Esophagus squamous epithelium (tissue), 4 donors: ENCODE measurements at regions not wholly inside any gene's neighbourhood (a gene's known extent, or its start where the extent isn't known, plus 50 kb on each side); places are given as distances from the start of the nearest gene placed in this dataset.

Source experiments
- CTCF ChIP-seq, 6 experiments: fragments of 450-650 bp in 4 of 6; fragments of 200-600 bp in 2 of 6; sonication (generic) in 2 of 6; IDR thresholded peaks; one replicate each; pipeline ENCODE4 v1.5.1; 2016 to 2019; ENCODE audit warnings: antibody characterized with exemption in 6 of 6, mild to moderate bottlenecking in 4 of 6, moderate library complexity in 4 of 6
- POLR2A ChIP-seq, 4 donors: fragments of 450-650 bp; IDR thresholded peaks; one replicate each; pipeline ENCODE4 v1.6.1; 2017; ENCODE audit warnings: antibody characterized with exemption in 4 of 4, mild to moderate bottlenecking in 4 of 4, moderate library complexity in 3 of 4

GRCh38 chr14:56992332-56992820 lies 182.1 kb upstream of the OTX2 start:
- TF ChIP-seq POLR2A (IDR thresholded peaks at IDR 0.05) (no peak), CTCF (IDR thresholded peaks at IDR 0.05) (no peak)
